ENCODE measurements at regions not wholly inside any gene's neighbourhood (a gene's known extent, or its start where the extent isn't known, plus 50 kb on each side); places are given as distances from the start of the nearest gene placed in this dataset.
"Not testable (repeated sequence)": the region's sequence is repeated elsewhere in the genome, so short reads cannot be mapped to it uniquely, and the experiment has no call there.

DNA sequence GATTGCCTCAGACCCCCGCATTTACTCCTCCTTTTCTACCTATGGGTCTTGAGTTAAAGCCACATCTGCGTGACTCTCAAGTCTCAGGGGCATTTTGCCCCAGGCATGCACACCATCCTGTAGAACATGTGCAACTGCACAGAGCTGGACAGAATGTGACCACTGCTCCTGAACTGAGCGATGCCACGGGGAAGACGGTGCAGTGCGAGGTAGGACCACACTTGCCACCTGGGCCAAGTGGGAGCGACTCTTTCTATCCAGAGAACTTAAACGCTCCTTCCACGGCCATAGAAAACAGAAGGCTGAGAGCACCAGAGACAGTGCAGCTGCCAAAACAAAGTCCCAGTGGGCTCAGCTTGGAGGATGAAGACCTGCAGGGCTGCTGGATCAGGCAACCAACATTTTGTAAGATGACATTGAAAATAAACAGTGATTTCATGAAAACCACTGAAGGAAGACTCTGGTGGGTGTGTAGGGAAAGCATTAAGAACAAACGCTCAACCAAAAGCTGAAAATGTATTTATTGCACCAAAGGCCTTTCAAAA is 149.0 kb upstream of the HDAC4 start:
- TF ChIP-seq Cebpa-rat (IDR thresholded peaks at IDR 0.05), result no peak

DNA sequence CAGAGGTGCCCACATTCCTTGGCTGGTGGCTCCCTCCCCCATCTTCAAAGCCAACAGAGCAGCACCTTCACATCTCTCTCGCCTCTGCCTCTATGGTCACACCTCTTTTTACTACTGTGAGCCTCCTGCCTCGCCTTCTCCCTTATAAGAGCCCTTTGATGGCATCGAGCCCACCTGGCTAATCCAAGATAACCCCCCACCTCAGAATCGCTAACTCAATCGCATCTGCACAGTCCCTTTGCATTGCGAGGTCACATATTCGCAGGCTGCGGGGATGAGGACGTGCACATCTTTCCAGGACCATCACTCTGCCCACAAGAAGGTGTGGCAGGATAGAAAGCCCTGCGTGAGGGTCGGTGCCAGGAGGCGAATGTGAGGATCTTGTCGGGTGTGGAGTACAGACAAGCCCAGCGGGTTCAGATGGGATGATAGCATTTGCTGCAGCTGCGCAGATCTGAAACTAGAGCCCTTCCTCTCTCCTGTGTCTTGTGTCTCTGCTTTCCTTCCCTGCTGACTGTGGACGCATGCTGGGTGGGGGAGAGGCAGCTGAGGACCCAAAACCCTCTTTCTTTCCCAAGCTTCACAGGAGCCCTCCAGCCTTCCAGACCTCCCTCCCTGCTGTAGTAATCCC is 148.3 kb upstream of the HDAC4 start:
- TF ChIP-seq Cebpa-rat (IDR thresholded peaks at IDR 0.05), result no peak
- H3K36me3 ChIP-seq, result no peaks in the 10 kb centered on the region
- H3K4me1 ChIP-seq, result peaks cover 7 to 60% (median 32%) of the 10 kb centered on the region in 10 experiments
- H3K4me2 ChIP-seq, result peak overlapping the region in 9 of 11 experiments; percentile 9 to 68 (median 56); a peak in 16 of 22 replicates
- H3K9ac ChIP-seq, result peak overlapping the region in 2 of 11 experiments; percentile 27 to 43; a peak in 2 of 22 replicates
- H3K27ac ChIP-seq, result no peak overlapping the region
- H3K4me3 ChIP-seq, result no peak overlapping the region
- H4K20me1 ChIP-seq, result no peaks in the 10 kb centered on the region
- H3K27me3 ChIP-seq, result no peaks in the 10 kb centered on the region
- H3K9me3 ChIP-seq (replicated peaks in 1 of 11), result peaks cover 0 to 22% (median 10%) of the 10 kb centered on the region in 11 experiments; a peak in 13 of 22 replicates

More for the DNA sequence above, 149.0 kb upstream of the HDAC4 start:
- H3K9me3 ChIP-seq (replicated peaks in 1 of 11), result peaks cover 0 to 15% (median 10%) of the 10 kb centered on the region in 11 experiments; a peak in 13 of 22 replicates
- H3K36me3 ChIP-seq, result no peaks in the 10 kb centered on the region
- peak overlapping the region in 2 of 11 experiments; percentile 27 to 43; a peak in 2 of 22 replicates for H3K9ac ChIP-seq
- H4K20me1 ChIP-seq, result no peaks in the 10 kb centered on the region
- H3K27me3 ChIP-seq, result no peaks in the 10 kb centered on the region
- H3K4me1 ChIP-seq, result peaks cover 7 to 63% (median 34%) of the 10 kb centered on the region in 10 experiments
- H3K4me2 ChIP-seq, result peak overlapping the region in 9 of 11 experiments; percentile 9 to 68 (median 56); a peak in 16 of 22 replicates
- H3K4me3 ChIP-seq, result no peak overlapping the region
- H3K27ac ChIP-seq, result no peak overlapping the region

DNA sequence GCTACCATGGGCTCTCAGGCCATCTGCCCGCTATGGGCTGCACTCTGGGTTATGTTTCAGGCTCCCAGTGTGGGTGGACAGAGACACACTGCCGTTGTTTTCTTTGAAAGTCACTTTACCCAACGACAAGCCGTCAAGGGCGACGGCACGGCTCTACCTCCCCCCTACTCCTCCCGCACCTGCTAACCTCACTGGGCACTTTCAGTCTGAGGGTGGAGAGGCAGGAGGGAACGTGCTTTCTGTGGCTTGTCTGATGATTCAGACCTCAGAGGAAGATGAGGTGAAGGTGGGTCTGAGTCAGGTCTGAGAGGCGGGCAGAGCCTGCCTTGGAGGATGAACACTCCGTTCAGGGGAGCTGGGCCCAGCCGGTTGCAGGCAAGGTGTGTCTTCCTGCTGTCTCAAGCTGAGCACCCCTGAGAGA is 147.6 kb upstream of the HDAC4 start:
- no peak overlapping the region for H3K4me3 ChIP-seq
- H3K4me1 ChIP-seq, result peaks cover 7 to 58% (median 32%) of the 10 kb centered on the region in 10 experiments
- peaks cover 0 to 23% (median 10%) of the 10 kb centered on the region in 11 experiments; a peak in 13 of 22 replicates for H3K9me3 ChIP-seq (replicated peaks in 1 of 11)
- H3K27ac ChIP-seq, result no peak overlapping the region
- peak overlapping the region in 7 of 11 experiments; percentile 52 to 68 (median 59); a peak in 8 of 22 replicates for H3K4me2 ChIP-seq
- H4K20me1 ChIP-seq, result no peaks in the 10 kb centered on the region
- TF ChIP-seq Cebpa-rat (IDR thresholded peaks at IDR 0.05), result no peak
- no peaks in the 10 kb centered on the region for H3K27me3 ChIP-seq
- H3K9ac ChIP-seq, result no peak overlapping the region
- no peaks in the 10 kb centered on the region for H3K36me3 ChIP-seq

DNA sequence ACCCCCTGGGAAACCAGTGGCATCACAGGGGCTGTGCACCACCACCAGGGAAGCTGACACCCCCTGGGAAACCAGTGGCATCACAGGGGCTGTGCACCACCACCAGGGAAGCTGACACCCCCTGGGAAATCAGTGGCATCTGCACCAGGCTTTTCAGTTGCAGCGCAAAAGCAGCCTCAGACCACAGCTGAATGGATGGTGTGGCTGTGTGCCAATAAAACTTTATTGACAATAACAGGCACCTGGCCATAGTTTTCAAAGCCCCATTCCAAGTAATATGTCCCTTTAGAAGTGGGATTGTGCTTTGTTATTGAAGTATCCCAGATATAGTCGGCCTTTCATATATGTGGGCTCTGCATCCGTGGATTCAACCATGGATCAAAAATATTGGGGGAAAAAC is 146.3 kb upstream of the HDAC4 start:
- H3K36me3 ChIP-seq, H3K9ac ChIP-seq, H3K27me3 ChIP-seq, H3K27ac ChIP-seq, H3K4me3 ChIP-seq, H4K20me1 ChIP-seq: not testable (repeated sequence)
- peaks cover 4 to 30% (median 16%) of the 10 kb centered on the region in 11 experiments; a peak in 18 of 22 replicates for H3K9me3 ChIP-seq (replicated peaks in 1 of 11)
- peaks cover 7 to 53% (median 32%) of the 10 kb centered on the region in 10 experiments for H3K4me1 ChIP-seq
- H3K4me2 ChIP-seq, result peak overlapping the region in 1 of 11 experiments; percentile 9; a peak in 1 of 22 replicates

DNA sequence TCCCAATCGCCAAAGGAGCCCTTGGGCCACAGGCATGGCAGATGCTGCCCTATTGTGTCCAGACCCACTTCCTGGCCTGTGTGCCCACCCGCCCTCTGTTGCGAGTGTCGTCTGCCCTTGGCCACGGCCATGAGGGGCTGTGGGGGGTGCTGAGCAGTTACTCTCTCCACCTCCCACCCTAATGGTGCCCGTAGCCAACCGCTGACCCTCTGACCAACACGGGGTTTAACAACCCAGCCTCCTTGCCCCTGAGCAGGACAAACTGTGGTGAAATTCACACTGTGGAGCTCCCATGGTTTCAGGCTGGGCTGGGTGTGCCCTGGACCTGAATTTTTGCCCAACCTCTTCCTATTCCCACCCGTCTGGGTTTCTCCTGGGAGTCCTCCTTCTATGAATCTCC is 145.7 kb upstream of the HDAC4 start:
- Histone ChIP-seq H3K4me1 (peaks cover 7 to 53% (median 32%) of the 10 kb centered on the region in 10 experiments), H3K9ac (no peak overlapping the region), H3K27me3 (no peaks in the 10 kb centered on the region), H4K20me1 (no peaks in the 10 kb centered on the region), H3K36me3 (no peaks in the 10 kb centered on the region), H3K4me2 (peak overlapping the region in 4 of 11 experiments; percentile 9 to 35 (median 16); a peak in 4 of 22 replicates), H3K4me3 (no peak overlapping the region), H3K27ac (no peak overlapping the region), H3K9me3 (replicated peaks in 1 of 11) (peaks cover 8 to 33% (median 22%) of the 10 kb centered on the region in 11 experiments; a peak in 20 of 22 replicates)
- TF ChIP-seq Cebpa-rat (IDR thresholded peaks at IDR 0.05), result no peak

DNA sequence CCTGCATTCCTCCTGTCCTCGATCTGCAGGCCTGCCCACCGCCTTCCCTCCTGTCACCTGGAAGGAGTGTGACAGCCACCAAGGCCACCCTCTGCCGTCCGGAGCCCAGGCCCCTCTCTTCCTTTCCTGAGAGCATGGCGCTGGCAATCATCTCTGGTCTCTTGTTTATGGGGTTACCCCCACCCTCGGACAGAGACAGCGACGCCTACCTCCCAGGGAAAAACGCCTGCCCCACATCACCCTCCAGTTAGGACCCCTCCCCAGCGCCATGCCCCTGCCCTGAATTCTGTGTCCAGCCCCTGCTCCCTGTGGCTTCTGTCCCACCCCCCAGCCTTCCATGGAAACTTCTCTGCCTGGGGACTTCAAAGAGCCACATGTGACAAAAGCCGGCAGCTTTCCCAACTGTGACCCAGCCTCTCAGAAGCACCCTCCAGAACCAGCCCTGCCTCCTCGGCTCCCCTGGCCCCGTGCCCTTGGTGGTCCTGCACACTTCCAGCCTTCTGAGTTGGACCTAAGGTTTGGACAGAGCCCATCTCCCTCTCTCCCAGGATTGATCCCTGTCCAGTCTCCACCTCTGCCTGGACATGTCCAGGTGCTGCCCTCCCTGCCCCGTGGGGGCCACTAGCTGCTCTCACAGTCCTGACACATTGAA is 145.0 kb upstream of the HDAC4 start:
- Histone ChIP-seq H3K36me3 (no peaks in the 10 kb centered on the region), H3K9me3 (replicated peaks in 1 of 11) (peaks cover 8 to 39% (median 23%) of the 10 kb centered on the region in 11 experiments; a peak in 20 of 22 replicates), H3K27ac (peak overlapping the region in 9 of 11 experiments; percentile 17 to 62 (median 50); a peak in 14 of 22 replicates), H3K4me3 (0 out of 20 replicates have a peak overlapping the region, but pooled peaks of 1 of the 10 experiments have one; percentile 1), H3K4me1 (peaks cover 7 to 53% (median 32%) of the 10 kb centered on the region in 10 experiments), H3K27me3 (no peaks in the 10 kb centered on the region), H4K20me1 (no peaks in the 10 kb centered on the region), H3K4me2 (peak overlapping the region; percentile 30 to 67 (median 60)), H3K9ac (no peak overlapping the region)
- no peak for TF ChIP-seq Cebpa-rat (IDR thresholded peaks at IDR 0.05)

DNA sequence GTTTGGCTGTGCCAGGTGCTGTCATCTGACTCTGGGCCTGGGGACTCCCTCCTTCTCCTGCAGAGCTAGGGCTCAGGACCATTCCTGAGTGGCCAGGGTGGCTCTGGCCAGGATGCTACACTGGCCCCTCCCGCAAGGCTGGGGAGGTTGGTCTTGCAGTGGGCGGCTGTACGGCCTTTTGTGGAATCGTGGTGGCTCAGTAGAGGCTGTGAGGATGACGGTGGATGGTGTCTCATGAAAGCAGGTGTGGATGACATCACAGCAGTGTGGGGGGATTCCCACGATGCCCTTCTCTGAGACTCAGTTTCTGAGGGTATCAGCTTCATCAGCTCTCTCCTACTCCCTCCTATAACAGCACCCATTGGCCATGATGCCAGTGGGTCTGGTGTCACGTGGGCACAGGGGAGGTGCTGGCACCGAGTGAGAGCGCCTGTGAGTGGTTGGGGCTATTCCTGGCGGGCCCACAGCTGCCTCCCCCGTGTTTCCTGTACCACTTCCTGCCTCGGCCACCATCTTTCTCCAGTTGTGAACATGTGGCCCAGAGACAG is 144.2 kb upstream of the HDAC4 start:
- Histone ChIP-seq H3K4me3 (0 out of 20 replicates have a peak overlapping the region, but pooled peaks of 2 of the 10 experiments have one; percentile 1 to 11), H3K4me2 (peak overlapping the region; percentile 30 to 67 (median 60)), H3K27me3 (no peaks in the 10 kb centered on the region), H4K20me1 (no peaks in the 10 kb centered on the region), H3K9me3 (replicated peaks in 1 of 11) (peaks cover 8 to 39% (median 23%) of the 10 kb centered on the region in 11 experiments; a peak in 20 of 22 replicates), H3K4me1 (peaks cover 7 to 47% (median 28%) of the 10 kb centered on the region in 10 experiments), H3K27ac (peak overlapping the region in 9 of 11 experiments; percentile 17 to 62 (median 50); a peak in 12 of 22 replicates), H3K9ac (no peak overlapping the region), H3K36me3 (no peaks in the 10 kb centered on the region)
- no peak for TF ChIP-seq Cebpa-rat (IDR thresholded peaks at IDR 0.05)

DNA sequence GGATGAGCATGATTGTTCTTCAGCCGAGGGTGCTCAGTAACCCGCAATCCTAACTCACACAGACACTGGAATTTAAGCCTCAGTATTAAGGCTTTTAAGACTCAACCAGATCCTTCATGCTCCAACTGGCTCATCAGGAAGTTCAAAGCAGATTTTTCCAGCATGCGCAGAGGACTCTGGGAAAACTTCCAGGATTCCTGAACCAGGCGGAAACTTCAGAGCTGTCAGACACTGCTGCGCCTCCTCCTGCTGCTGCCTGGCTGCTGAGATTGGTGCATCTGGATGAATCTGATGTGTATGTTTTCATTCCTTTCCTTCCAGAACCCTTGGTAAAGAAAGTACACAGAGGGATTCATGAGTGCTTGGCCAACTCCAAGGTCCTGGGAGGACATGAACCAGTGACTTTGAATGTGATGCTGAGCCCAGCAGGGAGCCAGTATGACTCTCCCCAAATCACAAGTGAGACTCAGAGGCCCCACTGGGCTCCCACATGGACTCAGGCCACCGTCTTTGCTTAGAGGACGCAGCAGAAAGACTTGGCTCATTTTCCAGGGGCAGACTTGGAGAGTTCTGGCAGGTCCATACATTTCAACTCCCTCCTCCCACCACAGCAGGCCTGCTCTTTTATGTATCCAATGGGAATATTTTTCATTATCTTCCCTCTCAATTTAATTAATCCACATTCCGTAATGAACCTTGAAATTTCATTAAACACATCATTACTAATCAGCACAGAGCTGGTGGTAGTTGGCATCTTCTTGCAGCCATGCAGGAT is 143.5 kb upstream of the HDAC4 start:
- Histone ChIP-seq H3K4me3 (no peak overlapping the region), H3K9ac (no peak overlapping the region), H3K27ac (no peak overlapping the region), H3K36me3 (no peaks in the 10 kb centered on the region), H3K27me3 (no peaks in the 10 kb centered on the region), H3K4me2 (peak overlapping the region in 1 of 11 experiments; percentile 65; a peak in 2 of 22 replicates), H3K4me1 (peaks cover 7 to 40% (median 21%) of the 10 kb centered on the region in 10 experiments), H3K9me3 (replicated peaks in 1 of 11) (peaks cover 8 to 39% (median 23%) of the 10 kb centered on the region in 11 experiments; a peak in 20 of 22 replicates), H4K20me1 (no peaks in the 10 kb centered on the region)
- no peak for TF ChIP-seq Cebpa-rat (IDR thresholded peaks at IDR 0.05)
